Kidney (tissue), 13 donors: ENCODE measurements at regions not wholly inside any gene's neighbourhood (a gene's known extent, or its start where the extent isn't known, plus 50 kb on each side); places are given as distances from the start of the nearest gene placed in this dataset.
"Not testable (repeated sequence)": the region's sequence is repeated elsewhere in the genome, so short reads cannot be mapped to it uniquely, and the experiment has no call there.

Experiments used
- DNase-seq, 5 donors: peaks; one replicate each; pipeline ENCODE4 v3.0.0-alpha.2; 2013 to 2020
- FAIRE-seq: peaks from 2 replicates; lab custom pipeline; 2012; peaks lifted over from hg19 to GRCh38; lab: Jason Lieb, UNC
- H3K27ac ChIP-seq, 2 donors: one replicate each; pipeline ENCODE4 v1.7.0; 2013; ENCODE audit warnings: low read depth in 2 of 2, low read length in 2 of 2, inconsistent platforms in 1 of 2
- H3K27me3 ChIP-seq: one replicate; pipeline ENCODE4 v1.7.1; 2013; ENCODE audit warnings: low read length, inconsistent platforms; ENCODE audit not compliant: control insufficient read depth, insufficient read depth
- H3K36me3 ChIP-seq, 3 donors: one replicate each; pipeline versions ENCODE4 v1.7.0 to v1.7.1; 2013; ENCODE audit warnings: low read length in 3 of 3, control low read depth in 1 of 3, inconsistent platforms in 1 of 3; ENCODE audit not compliant: insufficient read depth in 3 of 3, control insufficient read depth in 2 of 3
- H3K4me1 ChIP-seq, 3 donors: one replicate each; pipeline versions ENCODE4 v1.7.0 to v1.7.1; 2013; ENCODE audit warnings: low read length in 3 of 3, inconsistent platforms in 1 of 3, low read depth in 1 of 3; ENCODE audit not compliant: control insufficient read depth in 2 of 3, insufficient read depth in 2 of 3
- H3K4me3 ChIP-seq, 3 donors: one replicate each; pipeline versions ENCODE4 v1.7.0 to v1.8.1; 2013; ENCODE audit warnings: low read length in 3 of 3, control low read depth in 1 of 3, inconsistent platforms in 1 of 3
- H3K9ac ChIP-seq, 3 donors: one replicate each; pipeline versions ENCODE4 v1.7.0 to v1.7.1; 2013; ENCODE audit warnings: low read length in 3 of 3, control low read depth in 1 of 3, inconsistent platforms in 1 of 3
- H3K9me3 ChIP-seq, 3 donors: one replicate each; pipeline versions ENCODE4 v1.7.0 to v1.7.1; 2013; ENCODE audit warnings: low read length in 3 of 3, control low read depth in 1 of 3, inconsistent platforms in 1 of 3; ENCODE audit not compliant: control insufficient read depth in 2 of 3, insufficient read depth in 1 of 3
- CTCF ChIP-seq: IDR thresholded peaks from 3 replicates; pipeline ENCODE4 v1.5.1; 2012; ENCODE audit warnings: mild to moderate bottlenecking, moderate library complexity, borderline replicate concordance; ENCODE audit not compliant: insufficient read depth; ENCODE audit errors: extremely low read depth
- intact Hi-C: fragments of 100-400 bp; cut with DNase I; formaldehyde crosslinking; loops from one replicate; pipeline ENCODE4 v1.11.1; 2022
- donor health status: control.
- donor health status: control.
- donor health status: control.
- donor health status: control.
- donor health status: control.
- donor health status: DM: yes; HTN: yes; CAD: no.
- donor health status: Normal renal cell carcinoma (clear cell type).

GRCh38 chr16:17963185-17963836, 373.2 kb downstream of the NPIPA8 start:
- Histone ChIP-seq H3K9ac (no peak overlapping the region), H3K4me1 (no peaks in the 10 kb centered on the region), H3K9me3 (peaks cover 0 to 8% (median 0%) of the 10 kb centered on the region in 3 donors), H3K36me3 (no peaks in the 10 kb centered on the region), H3K27me3 (no peaks in the 10 kb centered on the region), H3K4me3 (no peak overlapping the region), H3K27ac (no peak overlapping the region)
- DNase-seq, result no peak
- no peak for FAIRE-seq
- TF ChIP-seq CTCF, result no peak
- intact Hi-C loops, result no loop called here

GRCh38 chr16:17962726-17963125, 373.8 kb downstream of the NPIPA8 start:
- H3K9me3 ChIP-seq, result peaks cover 0 to 7% (median 0%) of the 10 kb centered on the region in 3 donors
- intact Hi-C loops, result no loop called here
- FAIRE-seq (no peak), DNase-seq (no peak)
- no peak overlapping the region for H3K9ac ChIP-seq
- H3K27me3 ChIP-seq, result no peaks in the 10 kb centered on the region
- no peaks in the 10 kb centered on the region for H3K36me3 ChIP-seq
- no peak overlapping the region for H3K4me3 ChIP-seq
- H3K27ac ChIP-seq, result no peak overlapping the region
- no peak for TF ChIP-seq CTCF
- no peaks in the 10 kb centered on the region for H3K4me1 ChIP-seq

GRCh38 chr16:17961822-17962221, 374.7 kb downstream of the NPIPA8 start:
- H3K36me3 ChIP-seq, H3K27me3 ChIP-seq, H3K4me3 ChIP-seq, DNase-seq, FAIRE-seq, intact Hi-C loops, H3K27ac ChIP-seq, H3K9ac ChIP-seq, H3K4me1 ChIP-seq, H3K9me3 ChIP-seq: not testable (repeated sequence)

- H3K9me3 ChIP-seq, result no peaks in the 10 kb centered on the region
- H3K36me3 ChIP-seq, result no peaks in the 10 kb centered on the region
- no peak overlapping the region for H3K4me3 ChIP-seq
- intact Hi-C loops, result no loop called here
- no peak for DNase-seq
- no peak overlapping the region for H3K27ac ChIP-seq
- H3K9ac ChIP-seq, result no peak overlapping the region
- TF ChIP-seq CTCF, result no peak
- no peaks in the 10 kb centered on the region for H3K27me3 ChIP-seq
- H3K4me1 ChIP-seq, result no peaks in the 10 kb centered on the region
- no peak for FAIRE-seq
Measured at GRCh38 chr16:17951378-17951777, 385.2 kb downstream of the NPIPA8 start.
